GM19351 (cell line): ENCODE measurements at regions not wholly inside any gene's neighbourhood (a gene's known extent, or its start where the extent isn't known, plus 50 kb on each side); places are given as distances from the start of the nearest gene placed in this dataset.
"Not testable (repeated sequence)": the region's sequence is repeated elsewhere in the genome, so short reads cannot be mapped to it uniquely, and the experiment has no call there.

Experiments
- ATAC-seq: cut with Tn5 transposase; IDR thresholded peaks from one replicate; pipeline ENCODE4 v1.9.1; 2021; ENCODE audit warnings: mild to moderate bottlenecking, moderate library complexity; ENCODE audit not compliant: unreplicated experiment

GRCh38 chrX:25618248-25618647 lies 519.9 kb upstream of the MAGEB18 start:
- no peak for ATAC-seq

GRCh38 chrX:25640276-25640675 lies 497.9 kb upstream of the MAGEB18 start:
- ATAC-seq: no peak

GRCh38 chrX:25646156-25646555 lies 492.0 kb upstream of the MAGEB18 start:
- no peak for ATAC-seq

- no peak for ATAC-seq
Observed at GRCh38 chrX:25648790-25649189, 489.4 kb upstream of the MAGEB18 start.

- ATAC-seq: no peak
Observed at GRCh38 chrX:25650216-25650820, 487.8 kb upstream of the MAGEB18 start.

GRCh38 chrX:25659317-25659716 lies 478.8 kb upstream of the MAGEB18 start:
- ATAC-seq: no peak

- ATAC-seq: no peak
Observed at GRCh38 chrX:25663701-25664100, 474.4 kb upstream of the MAGEB18 start.

- no peak for ATAC-seq
Observed at GRCh38 chrX:25665431-25665830, 472.7 kb upstream of the MAGEB18 start.

GRCh38 chrX:25667681-25668080 lies 470.5 kb upstream of the MAGEB18 start:
- no peak for ATAC-seq

GRCh38 chrX:25674776-25675175 lies 463.4 kb upstream of the MAGEB18 start:
- ATAC-seq: no peak

- ATAC-seq: no peak
Observed at GRCh38 chrX:25701876-25702275, 436.3 kb upstream of the MAGEB18 start.

- no peak for ATAC-seq
Observed at GRCh38 chrX:25717122-25717521, 421.0 kb upstream of the MAGEB18 start.

- no peak for ATAC-seq
Observed at GRCh38 chrX:25721564-25721963, 416.6 kb upstream of the MAGEB18 start.

GRCh38 chrX:25726539-25726938 lies 411.6 kb upstream of the MAGEB18 start:
- ATAC-seq: no peak

GRCh38 chrX:25733148-25733547 lies 405.0 kb upstream of the MAGEB18 start:
- no peak for ATAC-seq

- no peak for ATAC-seq
Observed at GRCh38 chrX:25737540-25737939, 400.6 kb upstream of the MAGEB18 start.

- ATAC-seq: no peak
Observed at GRCh38 chrX:25742334-25742733, 395.8 kb upstream of the MAGEB18 start.

- no peak for ATAC-seq
Observed at GRCh38 chrX:25754399-25754798, 383.7 kb upstream of the MAGEB18 start.

- ATAC-seq: no peak
Observed at GRCh38 chrX:25755194-25755593, 382.9 kb upstream of the MAGEB18 start.

GRCh38 chrX:25762656-25763055 lies 375.5 kb upstream of the MAGEB18 start:
- no peak for ATAC-seq

- ATAC-seq: not testable (repeated sequence)
Observed at GRCh38 chrX:25771853-25772252, 366.3 kb upstream of the MAGEB18 start.

- ATAC-seq: not testable (repeated sequence)
Observed at GRCh38 chrX:25797796-25798195, 340.3 kb upstream of the MAGEB18 start.

GRCh38 chrX:25805744-25806143 lies 332.4 kb upstream of the MAGEB18 start:
- no peak for ATAC-seq
